Stimulated activated CD4-positive, alpha-beta T cell treated with anti-CD3 and anti-CD28 coated beads, Interleukin-1b, Interleukin-23, amount 100 ng/mL, for 4 hours (primary cell): ENCODE measurements at regions not wholly inside any gene's neighbourhood (a gene's known extent, or its start where the extent isn't known, plus 50 kb on each side); places are given as distances from the start of the nearest gene placed in this dataset.

Source experiments
- DNase-seq, 2 donors: peaks; one replicate each; pipeline ENCODE4 v3.0.0-alpha.2; 2020; ENCODE audit warnings: low read depth in 2 of 2

DNA sequence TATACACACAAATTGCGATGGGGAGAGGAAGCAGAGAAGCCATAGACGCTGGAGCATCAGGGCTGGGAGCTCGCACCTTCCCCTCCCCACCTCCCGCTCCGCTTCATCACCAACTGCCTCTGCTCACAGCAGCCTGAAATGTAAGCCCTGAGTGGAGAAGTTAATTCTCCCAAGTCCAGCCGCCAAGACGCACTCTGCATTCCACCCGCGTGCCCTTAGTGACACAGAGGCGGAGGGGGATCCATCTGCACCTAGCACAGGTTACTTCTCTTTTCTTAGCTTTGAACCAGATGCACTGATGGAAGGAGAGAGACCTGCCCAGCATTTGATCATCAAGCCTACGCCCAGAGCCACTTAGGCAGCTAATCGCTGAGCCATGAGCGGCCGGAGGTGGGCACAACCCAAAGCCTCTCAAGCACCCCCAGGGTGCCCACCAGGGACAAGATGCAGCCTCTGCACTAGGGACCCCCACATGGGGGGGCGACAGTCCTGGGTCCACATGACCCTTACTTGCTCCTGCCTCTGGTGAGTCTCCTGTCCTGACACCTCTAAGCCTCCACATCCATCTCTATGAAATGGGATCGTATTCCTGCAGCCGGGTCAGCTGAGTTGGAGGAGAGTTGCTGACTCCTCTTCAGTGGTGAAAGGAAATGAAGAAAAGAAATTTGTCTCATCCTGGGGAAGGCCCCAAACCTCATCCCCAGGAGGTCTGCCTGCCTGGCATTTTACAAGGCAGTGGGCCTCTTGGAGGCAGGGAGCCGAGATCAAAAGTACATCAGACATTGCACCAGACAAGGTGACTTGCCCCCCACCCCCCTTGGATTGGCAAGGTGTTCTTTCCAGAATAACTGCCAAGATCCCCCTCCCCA, 316.2 kb downstream of the MATN1 start:
- DNase-seq = no peak

DNA sequence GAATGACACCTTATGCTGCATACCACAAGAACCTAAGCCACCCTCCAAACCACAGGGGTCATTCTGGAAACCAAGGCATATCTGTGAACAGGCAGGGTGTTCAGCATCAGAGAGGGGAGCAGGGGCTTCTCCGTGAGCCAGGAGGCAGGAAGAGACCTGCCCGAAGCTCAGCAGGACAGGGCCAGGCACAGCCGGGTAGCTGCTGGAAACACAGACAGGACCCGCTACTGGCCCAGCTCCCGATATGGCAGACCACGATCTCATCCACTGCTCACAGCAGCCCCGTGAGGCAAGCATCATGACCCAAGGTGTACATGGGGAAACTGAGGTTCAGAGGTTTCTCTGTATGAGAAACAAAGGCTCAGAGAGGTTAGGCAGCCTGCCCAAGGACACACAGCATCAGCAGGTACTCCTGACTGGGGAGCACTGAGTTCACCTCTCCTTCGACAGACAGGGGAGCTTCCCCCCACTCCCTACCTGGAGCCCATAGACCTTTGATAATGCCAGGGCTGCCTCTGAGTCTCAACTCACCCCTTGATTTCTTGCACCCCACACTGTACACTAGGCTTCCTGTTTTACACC, 317.7 kb downstream of the MATN1 start:
- no peak for DNase-seq

DNA sequence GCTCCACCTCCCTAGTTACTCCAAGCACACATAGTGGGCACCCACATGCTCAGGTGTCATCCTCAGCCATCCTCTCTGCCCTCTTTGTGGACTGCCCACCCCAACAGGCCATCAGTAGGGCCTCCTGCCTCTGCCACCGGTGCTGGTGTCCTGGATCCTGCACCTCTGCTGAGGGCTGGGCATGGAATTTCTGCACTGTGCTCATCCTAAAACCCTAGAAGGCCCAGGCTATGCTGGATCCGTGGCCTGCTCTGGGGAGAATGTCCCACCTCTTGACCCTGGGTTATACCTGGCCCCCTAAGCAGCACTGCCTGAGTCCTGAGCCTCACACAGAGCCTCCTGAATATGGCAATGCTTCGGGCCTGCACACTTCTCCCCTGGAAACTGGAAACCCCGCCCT, 318.3 kb downstream of the MATN1 start:
- DNase-seq = no peak

DNA sequence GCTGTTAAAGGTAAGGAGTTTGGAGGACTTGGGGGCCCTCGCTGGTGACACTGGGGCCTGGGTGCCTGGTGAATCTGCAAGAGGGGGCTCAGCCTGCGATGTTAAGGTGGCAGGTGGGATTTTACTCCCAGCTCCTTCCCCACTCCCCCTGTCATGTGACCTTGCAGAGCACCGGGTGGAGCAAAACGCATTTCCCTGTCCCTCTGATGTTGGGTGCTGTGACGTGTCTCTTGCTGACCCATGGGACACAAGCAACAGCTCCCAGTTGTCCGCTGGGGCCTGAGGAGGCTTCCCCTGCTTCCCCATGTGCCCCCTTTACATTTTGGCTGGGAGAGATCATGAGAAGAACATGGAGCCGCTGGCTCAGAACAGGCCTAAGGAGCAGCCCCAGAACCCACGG, 319.0 kb downstream of the MATN1 start:
- no peak for DNase-seq

DNA sequence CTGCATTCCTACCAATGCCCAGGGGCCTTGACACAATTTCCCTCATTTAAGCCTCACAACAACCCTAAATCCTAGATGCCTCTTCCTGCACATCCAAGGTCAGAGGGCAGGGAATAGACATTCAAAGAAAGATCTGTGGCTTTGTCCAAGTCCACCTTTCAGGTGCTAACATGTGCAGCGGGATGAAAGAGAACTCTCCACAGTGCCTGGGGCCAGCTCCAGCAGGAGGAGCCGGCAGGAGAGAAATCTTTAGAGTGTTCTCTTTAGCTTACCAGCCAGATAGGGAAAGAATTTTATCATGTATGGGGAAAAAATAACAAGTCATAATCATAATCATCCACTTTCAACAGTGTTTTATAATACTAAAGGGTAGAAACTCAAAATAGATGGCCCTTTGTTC, 319.7 kb downstream of the MATN1 start:
- DNase-seq = no peak

DNA sequence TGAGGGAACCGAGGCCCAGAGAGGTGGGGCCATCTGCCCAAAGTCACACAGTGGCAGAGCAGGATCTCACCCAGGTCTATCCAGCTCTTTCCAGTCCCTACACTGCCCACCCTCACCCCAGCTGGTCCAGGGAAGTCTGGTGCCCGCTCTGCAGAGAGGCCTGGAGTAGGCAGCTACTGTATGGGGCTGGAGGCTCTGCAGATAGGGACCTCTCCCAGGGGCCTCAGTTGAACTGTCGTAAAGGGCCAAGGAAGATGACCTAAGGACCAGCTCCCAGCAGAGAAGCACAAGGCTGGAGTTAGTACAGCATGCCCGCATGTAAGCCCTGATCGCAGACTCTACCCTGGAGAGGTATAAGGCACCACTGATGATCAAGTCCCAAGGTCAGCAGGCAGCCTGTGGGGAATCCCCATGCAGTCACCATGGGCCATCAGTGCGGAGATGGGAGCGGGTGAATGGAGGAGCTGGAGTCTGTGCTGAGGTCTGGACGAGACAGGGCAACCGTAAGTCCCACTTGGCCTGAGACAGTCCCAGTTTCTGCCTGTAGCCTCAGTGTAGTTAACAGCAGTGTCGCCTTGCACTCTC, 320.2 kb downstream of the MATN1 start:
- no peak for DNase-seq

DNA sequence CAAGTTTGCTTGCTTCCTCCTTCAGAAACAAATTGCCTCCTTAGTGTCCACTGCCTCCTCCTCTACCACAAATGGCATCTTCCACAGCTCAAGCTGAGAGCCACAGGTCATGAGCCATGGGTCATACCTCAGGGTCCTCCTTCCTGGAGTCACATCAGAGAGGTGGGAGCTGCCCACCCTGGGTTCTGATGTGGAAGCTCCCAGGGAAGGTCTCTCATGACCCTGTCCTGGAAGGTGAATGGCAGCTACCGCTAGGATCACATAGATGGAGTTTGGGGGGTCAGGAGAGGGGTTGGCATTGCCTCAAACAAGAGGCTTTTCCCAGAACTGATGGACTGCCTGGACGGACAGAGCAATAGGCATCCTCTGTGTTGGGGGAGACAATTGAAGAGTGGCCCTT, 321.4 kb downstream of the MATN1 start:
- no peak for DNase-seq

DNA sequence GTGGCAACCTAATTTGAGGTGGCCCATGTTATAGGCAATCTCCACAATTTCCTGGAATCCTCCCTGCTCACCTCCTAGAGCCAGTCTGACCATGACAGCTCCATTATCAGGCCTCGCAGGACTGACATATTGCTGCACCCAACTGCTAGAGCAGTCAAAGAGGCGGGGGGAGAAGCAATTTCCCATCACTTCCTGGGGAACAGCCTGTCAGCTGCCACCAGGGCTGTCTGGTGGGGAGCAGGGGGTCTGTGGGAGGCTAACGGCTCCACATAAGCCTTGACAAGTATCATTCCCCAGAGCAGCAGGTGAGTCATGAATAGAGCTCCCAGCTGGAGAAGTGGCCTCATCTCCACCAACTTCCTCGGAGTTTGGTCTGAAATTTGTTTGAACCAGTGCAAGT, 322.9 kb downstream of the MATN1 start:
- DNase-seq = no peak

DNA sequence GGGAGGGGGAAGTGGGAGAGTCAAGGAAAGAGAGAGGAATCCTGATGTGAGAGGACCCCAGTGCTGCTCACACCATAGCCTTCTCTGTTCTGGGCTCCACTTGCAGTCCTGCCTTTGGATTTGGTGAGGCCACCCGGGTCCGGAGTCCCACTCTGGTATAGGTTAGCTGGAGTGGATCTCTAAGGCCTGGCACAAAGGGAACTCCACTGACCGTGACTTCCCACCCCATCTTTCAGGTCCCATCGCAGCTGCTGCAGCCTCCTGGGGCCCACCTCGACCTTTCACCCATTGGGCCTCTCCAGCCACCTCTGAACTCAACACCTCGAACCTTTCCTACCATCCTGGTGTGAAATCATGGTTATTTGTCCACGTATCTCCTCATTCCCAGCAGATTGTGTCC, 324.4 kb downstream of the MATN1 start:
- no peak for DNase-seq

DNA sequence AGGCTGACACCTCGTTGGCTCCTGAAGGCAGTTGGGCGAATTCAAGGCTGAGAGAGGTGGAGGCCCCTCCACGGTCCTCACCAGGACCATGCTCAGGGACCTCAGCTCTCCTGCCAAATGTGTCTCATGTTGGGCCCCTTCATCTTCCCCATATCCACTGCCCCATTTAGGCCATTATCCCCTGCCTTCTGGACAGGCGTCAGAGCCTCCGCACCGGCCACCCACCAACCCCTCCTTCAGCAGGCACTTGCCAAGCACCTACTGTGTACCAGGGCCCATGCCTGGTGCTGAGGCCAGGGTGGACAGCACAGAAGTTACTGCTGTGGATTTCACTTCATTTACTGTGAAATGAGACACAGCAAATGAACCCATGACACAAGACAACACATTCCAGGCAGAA, 325.8 kb downstream of the MATN1 start:
- no peak for DNase-seq

DNA sequence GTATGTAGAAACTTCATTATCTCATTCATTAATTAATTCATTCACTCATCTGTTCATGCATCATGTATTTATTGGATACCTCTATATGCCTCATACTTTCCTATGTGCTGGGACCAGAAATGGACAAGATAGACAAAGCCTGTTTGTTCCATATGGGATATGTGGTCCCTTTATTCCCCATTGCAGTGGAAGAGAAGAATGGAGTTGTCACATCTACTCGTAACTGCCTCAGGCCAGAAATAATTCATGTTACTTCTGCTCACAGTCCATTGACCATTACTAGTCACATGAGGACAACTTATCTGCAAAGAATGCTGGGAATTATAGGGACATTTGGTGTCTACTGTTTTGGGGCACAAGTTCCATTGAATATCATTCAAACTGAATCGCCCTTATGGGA, 327.8 kb downstream of the MATN1 start:
- DNase-seq = no peak

DNA sequence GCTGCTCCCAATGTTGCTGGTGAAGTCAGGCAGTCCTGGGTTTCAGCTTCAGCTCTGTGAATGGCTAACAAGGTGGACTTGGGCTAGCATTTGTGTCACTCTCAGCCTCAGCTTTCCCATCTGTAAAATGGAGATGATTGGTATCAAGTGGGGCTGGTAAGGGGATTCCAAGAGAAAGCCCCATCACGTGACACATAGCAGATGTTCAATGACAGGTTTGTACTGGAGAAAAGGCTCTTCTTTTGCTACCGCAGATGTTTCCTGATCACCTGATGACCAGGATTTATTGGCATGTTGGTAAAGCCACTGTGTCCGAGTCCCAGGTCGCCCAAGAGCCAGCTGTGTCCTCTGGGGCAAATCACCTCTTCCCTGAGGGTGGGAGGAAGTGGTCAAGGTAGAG, 335.0 kb downstream of the MATN1 start:
- no peak for DNase-seq

DNA sequence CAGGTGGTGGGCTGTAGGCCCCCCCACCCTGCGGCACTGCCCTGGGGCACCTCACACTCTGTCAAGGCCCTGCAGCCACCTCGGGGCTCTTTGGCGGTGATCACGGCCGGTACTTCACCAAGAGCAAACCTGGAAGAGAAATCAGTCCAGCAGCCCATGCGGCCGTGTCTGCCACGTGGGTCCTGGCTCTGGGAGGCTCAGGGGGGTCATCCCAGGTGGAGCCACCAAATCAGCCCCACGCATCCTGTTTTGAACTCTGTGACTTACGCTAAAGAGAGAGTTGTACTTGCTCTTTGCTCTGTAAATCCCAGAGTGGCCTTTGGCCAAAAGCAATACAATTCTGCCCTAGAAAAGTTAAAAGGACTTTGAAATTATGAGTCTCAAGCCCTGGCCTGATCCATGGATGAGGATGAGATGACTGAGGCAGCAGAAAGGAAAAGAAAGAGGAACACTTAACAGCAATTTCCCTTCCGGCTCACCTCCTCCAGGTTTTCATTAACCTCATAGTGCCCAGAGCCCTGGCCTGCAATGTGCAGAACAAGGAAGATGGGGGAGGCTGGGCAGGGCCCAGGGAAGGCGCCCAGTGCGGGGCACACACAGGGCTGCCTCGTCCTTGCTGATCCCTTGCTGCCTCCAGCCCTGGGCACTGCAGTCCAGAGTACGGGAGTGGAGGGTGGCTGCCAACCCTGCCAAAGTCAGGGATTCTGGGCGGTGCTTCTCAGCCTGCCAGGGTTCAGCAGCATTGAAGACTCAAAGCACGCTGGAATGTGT, 337.0 kb downstream of the MATN1 start:
- DNase-seq = no peak

DNA sequence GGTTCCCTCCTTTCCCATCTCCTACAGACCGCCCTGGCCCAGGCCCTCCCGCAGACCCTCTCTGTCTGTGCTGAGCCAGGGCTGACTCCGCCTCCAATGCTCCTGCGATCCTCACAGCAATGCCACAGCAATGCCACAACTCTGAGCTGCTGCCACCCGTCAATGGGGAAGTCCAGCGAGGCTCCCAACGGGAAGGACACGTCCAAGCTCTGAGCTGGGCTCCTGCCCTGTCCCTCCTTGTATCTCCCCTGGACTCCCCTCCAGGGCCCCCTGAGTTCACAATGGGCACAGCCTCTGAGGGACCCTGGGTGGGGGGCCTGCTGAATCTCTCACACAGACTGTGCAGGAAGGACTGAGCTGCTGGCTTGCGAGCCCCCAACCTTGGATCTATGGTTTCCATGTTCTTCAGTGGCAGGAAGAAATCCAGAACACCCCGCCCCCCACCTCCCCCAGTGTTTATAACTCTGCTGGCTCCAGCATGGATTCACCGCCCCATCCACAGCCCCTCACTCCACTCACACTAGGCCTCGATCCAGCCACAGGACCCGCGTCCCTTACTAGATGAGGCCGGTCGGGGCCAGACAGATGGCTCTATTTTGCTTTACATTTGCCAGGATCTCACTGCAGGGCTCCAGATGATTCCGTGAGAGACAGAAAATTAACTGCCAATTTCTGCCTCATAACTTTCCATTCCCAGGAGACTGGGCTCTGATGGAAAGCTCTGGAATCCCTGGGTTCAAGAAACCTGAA, 338.0 kb downstream of the MATN1 start:
- no peak for DNase-seq

DNA sequence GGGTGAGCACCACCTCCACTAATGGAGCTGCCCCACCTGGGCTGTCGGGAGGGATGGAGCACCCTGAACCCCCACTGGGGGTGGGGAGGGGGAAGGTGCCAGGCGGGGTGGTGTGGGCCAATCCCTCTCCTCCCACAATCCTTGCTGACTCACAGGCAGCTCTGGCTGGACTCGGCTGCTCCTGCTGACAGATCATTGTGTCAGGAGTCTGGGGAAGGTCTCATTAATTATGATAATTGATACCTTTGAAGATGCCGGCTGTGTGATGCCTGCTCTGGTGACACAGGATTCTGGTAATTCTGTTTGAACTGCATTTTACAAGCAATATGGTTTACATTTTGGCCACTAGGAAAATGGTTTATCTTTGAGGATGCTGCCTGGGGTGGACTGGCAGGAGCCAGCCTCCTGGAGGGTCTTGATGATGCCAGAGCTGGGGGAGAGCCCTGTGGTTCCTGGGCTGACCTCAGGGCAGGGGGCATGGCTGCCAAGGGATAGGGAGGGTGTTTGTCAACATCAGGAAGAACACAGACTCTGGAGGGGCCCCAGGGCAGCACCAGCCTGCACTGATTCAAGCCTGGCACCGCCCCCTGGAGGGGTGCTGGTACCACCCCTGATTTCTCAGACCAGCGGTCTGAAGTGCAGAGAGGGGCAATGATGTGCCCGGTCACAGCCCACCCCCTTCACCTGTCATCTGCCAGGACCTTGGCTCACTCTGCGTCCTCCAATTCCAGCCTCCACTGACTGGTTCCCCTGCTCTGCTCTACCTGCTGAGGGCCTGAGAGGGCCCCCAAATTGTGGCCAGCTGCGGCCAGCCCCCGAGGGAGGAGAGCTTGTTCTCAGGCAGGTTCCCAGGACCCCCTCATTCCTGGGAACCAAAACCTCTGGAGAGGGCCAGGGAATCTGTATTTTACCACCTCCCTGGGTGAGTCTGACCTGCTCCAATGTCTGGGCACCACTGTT, 338.8 kb downstream of the MATN1 start:
- no peak for DNase-seq

DNA sequence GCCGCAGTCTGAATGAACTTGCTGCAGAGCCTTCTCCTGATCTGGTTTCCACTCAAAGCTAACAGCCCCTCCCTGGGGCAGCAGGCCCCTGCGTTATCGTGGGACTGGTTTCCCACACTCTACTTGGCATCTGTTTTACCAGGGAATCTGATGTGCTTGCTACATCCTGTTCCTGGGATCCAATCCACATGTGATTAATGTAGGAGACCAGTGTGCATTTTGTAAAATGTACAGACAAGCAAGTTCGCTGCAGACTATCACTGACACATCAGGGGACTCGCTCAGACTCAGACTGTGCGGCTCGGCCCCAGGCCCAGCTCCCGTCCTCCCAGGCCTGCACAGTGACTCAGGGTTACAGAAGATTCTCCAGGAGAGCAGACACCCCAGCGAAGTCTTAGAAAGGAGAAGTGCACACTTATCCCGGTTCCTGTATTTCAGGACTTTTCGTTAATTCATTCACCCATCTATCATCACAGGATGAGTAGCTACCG, 340.1 kb downstream of the MATN1 start:
- DNase-seq = no peak

DNA sequence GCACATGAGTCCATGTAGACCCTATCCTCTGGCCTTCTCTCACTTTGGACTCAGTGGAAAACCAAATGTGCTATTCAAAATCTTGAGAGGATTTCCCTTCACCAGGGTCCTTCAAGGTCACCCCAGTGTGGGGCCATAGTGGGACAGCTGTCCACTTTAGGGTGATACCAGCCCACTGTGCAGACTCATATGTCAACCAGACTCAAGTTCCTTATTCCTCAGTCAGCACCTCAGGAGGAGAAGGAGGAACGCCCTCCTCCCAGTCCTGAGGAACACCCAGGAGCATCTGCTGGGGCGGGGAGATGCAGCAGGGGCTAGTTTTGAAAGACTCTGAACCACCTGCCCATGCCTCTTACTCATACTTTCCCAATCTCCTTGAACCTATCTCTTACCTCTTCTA, 340.9 kb downstream of the MATN1 start:
- no peak for DNase-seq

DNA sequence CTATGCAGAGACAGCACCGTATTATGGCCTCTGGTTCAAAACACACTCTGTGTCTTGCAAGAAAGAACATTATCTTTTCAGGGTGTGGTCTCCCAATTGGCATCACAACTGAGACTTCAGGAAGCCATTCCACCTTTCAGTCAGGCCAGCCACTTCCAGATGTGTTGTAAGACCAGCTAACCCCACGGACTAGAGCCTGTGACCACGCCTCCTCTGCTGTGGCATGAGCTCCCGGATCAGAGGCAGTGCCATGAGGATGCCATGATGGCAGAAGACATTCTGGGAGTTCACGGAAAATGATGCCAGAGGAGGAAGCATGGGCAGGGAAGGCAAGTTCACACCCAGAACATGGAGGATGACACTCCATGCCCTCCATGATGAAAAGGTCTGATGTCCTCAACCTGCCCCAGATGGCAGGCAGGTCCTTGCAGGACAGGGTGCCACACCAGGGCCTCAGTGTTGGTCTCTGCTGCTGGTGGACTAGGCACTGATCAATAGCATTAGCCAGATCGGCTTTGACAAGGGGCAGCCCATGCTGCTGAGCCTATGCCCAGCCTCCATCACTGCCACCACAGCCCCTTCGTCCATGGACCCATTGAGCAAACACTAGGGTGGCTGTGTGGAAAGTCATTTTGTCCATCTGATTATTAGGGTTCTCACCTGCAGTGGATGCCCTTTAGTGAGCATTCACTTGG, 341.6 kb downstream of the MATN1 start:
- no peak for DNase-seq

DNA sequence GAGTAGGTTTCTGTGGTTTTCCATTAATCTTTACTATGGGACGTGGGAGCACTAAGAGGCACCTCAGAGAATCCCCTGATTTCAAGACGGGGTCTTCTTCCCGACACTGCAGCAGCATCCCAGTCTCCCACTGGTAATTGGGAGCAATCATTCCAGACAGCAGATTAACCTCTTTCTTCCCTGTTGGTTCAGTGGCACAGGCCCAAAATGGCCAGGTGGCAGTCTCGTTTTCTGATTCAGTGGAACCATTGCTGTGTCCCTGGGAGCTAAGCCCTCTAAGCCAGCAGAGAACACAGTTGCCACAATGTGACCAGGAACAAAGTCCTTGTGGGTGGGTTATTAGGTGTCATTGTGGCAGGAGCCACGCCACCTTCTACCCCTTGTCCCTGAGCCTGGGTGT, 342.1 kb downstream of the MATN1 start:
- DNase-seq = no peak

DNA sequence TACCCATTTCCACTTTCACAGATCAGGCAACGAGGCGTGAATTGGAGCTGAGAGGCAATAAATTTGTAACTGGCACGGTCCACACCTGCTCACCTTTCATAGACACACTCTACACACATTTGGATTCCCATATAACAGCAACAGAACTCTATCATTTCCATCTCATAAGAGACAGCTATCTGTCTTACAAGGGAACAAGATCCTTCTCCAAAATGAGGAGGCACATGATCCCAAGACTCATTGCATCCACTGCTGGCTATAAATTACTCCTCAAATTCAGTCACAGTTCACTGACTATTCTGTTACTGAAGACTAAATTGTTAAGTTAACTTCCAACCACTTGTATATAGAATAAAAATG, 342.8 kb downstream of the MATN1 start:
- no peak for DNase-seq
